Heart left ventricle (tissue), 16 donors: ENCODE measurements at regions not wholly inside any gene's neighbourhood (a gene's known extent, or its start where the extent isn't known, plus 50 kb on each side); places are given as distances from the start of the nearest gene placed in this dataset.

Experiments
- ATAC-seq, 4 donors: fragments of 200-7000 bp; cut with Tn5 transposase; one replicate each; pipeline ENCODE4 v1.9.1; 2020 to 2022; ENCODE audit warnings: moderate library complexity in 4 of 4, mild to moderate bottlenecking in 3 of 4, moderate number of reproducible peaks in 1 of 4
- DNase-seq, 5 donors: peaks; one replicate each; pipeline ENCODE4 v3.0.0-alpha.2; 2020
- H3K27ac ChIP-seq, 12 donors: fragments of 200-600 bp; sonication (generic) in 4 of 12; one replicate each; pipeline versions ENCODE4 v1.5.0 to v1.8.0; 2016 to 2022; ENCODE audit warnings: mild to moderate bottlenecking in 2 of 12
- H3K27me3 ChIP-seq, 9 donors: fragments of 200-600 bp; sonication (generic) in 2 of 9; one replicate each; pipeline versions ENCODE4 v1.5.1 to v1.8.0; 2016 to 2022; ENCODE audit warnings: mild to moderate bottlenecking in 3 of 9
- H3K36me3 ChIP-seq, 9 donors: fragments of 200-600 bp; sonication (generic) in 2 of 9; one replicate each; pipeline versions ENCODE4 v1.5.0 to v1.8.0; 2018 to 2022; ENCODE audit warnings: mild to moderate bottlenecking in 2 of 9
- H3K4me1 ChIP-seq, 12 donors: fragments of 200-600 bp; sonication (generic) in 4 of 12; one replicate each; pipeline versions ENCODE4 v1.5.0 to v1.8.0; 2016 to 2022; ENCODE audit warnings: mild to moderate bottlenecking in 3 of 12
- H3K4me3 ChIP-seq, 12 donors: fragments of 200-600 bp; sonication (generic) in 4 of 12; one replicate each; pipeline versions ENCODE4 v1.5.0 to v1.8.0; 2017 to 2022; ENCODE audit warnings: mild to moderate bottlenecking in 9 of 12, moderate library complexity in 4 of 12
- H3K9me3 ChIP-seq, 12 donors: fragments of 200-600 bp; sonication (generic) in 4 of 12; one replicate each; pipeline versions ENCODE4 v1.5.0 to v1.8.0; 2016 to 2022; ENCODE audit warnings: mild to moderate bottlenecking in 1 of 12
- POLR2A ChIP-seq, 2 donors: fragments of 450-650 bp; IDR thresholded peaks; one replicate each; pipeline ENCODE4 v1.6.1; 2017; ENCODE audit warnings: antibody characterized with exemption in 2 of 2, mild to moderate bottlenecking in 2 of 2, moderate library complexity in 2 of 2
- WGBS, 4 donors: extraction: QIAGEN DNeasy Blood & Tissue Kit in 2 of 4; methylation state at CpG; one replicate each; pipeline versions ENCODE4 v1.1.5 to v1.1.7; 2013 to 2018; 5-methylcytosine and 5-hydroxymethylcytosine counted together
- intact Hi-C, 10 donors: fragments of 100-400 bp; cut with DNase I; formaldehyde crosslinking; loops; one replicate each; pipeline versions ENCODE4 v1.11.1 to v1.14.2; 2022
- TF ChIP-seq, protein P1 (sequence below), 12 donors: fragments of 200-600 bp; sonication (generic) in 4 of 12; IDR thresholded peaks; one replicate each; pipeline versions ENCODE4 v1.5.0 to v1.8.0; 2018 to 2022; ENCODE audit warnings: antibody characterized with exemption in 12 of 12, mild to moderate bottlenecking in 5 of 12
- donor health status: ischemic (EF 13 %, LVEDD 7.1; RV severe dilation, severe dysfunction).
- donor health status: healthy with polysubstance abuse.
- donor health status: DM: no; HTN: yes; CAD: no.
- donor health status: DM: no; HTN: no; CAD: no.
- donor health status: ischemic (EF 25% LVEDD 6.9; RV normal size, moderate dysfunction).
- donor health status: ischemic (EF 25% LVEDD 5.7; RV mildly dilated, moderate dysfunction).
- donor health status: healthy.
- donor health status: DM: yes; HTN: yes; CAD: no.
- donor health status: ischemic (EF 35%, LVEDD 5.7; RV mildly dilated, moderate dysfunction).
- donor health status: nonischemic (EF 11% LVEDD 7.7; RV severe dilation, severe dysfunction).
- donor health status: DM: yes; HTN: yes; CAD: no.
- donor health status: PGD.
- donor health status: ischemic (EF 29% LVEDD 5.4; RV normal size, mild dysfunction).
- donor health status: nonischemic (EF 23%, LVEDD 6.1; RV moderate dilation, normal function).

DNA sequence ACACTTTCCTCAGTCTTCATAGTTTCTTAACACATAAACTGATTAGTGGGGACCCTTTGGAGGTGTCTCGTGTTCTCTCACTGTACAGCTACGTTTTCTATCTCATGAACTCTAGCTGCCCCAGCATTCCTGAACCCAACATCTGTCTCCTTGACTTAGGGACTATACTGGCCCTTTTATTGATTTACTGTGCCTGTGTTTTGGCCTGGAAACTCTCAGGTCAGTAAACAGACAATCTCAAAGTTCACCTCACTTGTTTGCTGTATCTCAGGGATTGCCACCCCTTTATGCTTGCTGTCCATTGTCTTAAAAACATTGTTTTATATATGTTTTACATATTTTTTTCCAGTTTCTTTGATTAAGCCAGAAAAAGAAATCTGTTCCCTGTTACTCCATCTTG, 222.8 kb downstream of the FAM170A start:
- no peak overlapping the region for H3K4me3 ChIP-seq
- ATAC-seq (no peak), DNase-seq (no peak)
- TF ChIP-seq, protein P1, sequence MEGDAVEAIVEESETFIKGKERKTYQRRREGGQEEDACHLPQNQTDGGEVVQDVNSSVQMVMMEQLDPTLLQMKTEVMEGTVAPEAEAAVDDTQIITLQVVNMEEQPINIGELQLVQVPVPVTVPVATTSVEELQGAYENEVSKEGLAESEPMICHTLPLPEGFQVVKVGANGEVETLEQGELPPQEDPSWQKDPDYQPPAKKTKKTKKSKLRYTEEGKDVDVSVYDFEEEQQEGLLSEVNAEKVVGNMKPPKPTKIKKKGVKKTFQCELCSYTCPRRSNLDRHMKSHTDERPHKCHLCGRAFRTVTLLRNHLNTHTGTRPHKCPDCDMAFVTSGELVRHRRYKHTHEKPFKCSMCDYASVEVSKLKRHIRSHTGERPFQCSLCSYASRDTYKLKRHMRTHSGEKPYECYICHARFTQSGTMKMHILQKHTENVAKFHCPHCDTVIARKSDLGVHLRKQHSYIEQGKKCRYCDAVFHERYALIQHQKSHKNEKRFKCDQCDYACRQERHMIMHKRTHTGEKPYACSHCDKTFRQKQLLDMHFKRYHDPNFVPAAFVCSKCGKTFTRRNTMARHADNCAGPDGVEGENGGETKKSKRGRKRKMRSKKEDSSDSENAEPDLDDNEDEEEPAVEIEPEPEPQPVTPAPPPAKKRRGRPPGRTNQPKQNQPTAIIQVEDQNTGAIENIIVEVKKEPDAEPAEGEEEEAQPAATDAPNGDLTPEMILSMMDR (IDR thresholded peaks at IDR 0.05): no peak
- TF ChIP-seq POLR2A (IDR thresholded peaks at IDR 0.05): no peak
- H3K4me1 ChIP-seq: no peaks in the 10 kb centered on the region
- no peaks in the 10 kb centered on the region for H3K36me3 ChIP-seq
- H3K9me3 ChIP-seq: peaks cover 0 to 3% (median 0%) of the 10 kb centered on the region in 12 donors
- 28 to 49% (median 37%) methylated on average over 2 of the region's 2 CpGs for WGBS, 4 donors
- intact Hi-C loops: no loop called here
- no peaks in the 10 kb centered on the region for H3K27me3 ChIP-seq
- no peak overlapping the region for H3K27ac ChIP-seq

DNA sequence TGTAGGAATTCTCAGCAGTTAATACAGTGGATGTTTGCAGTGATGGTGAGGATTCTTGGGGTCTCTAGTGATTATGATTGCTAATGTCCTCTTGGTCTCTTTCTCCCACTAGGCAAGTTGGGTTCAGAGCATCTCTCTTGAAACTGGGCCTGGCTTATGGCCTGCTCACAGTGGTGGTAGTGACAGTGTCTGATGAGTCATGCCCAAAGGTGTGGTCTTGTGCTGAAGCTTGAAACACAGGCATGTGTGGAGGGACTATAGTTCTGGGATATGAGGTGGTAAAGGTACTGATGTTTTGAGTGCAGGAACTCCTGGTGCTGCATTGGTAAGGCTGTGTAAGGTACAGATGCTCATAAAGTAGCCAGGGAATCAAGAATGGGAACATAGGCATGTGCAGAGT, 231.1 kb downstream of the FAM170A start:
- no peak for ATAC-seq
- H3K4me3 ChIP-seq: no peak overlapping the region
- H3K27ac ChIP-seq: no peak overlapping the region
- no peaks in the 10 kb centered on the region for H3K36me3 ChIP-seq
- intact Hi-C loops: no loop called here
- no peak for DNase-seq
- no peaks in the 10 kb centered on the region for H3K4me1 ChIP-seq
- H3K9me3 ChIP-seq: peaks cover 0 to 11% (median 0%) of the 10 kb centered on the region in 12 donors
- H3K27me3 ChIP-seq: no peaks in the 10 kb centered on the region
- TF ChIP-seq, protein P1 (IDR thresholded peaks at IDR 0.05): no peak

DNA sequence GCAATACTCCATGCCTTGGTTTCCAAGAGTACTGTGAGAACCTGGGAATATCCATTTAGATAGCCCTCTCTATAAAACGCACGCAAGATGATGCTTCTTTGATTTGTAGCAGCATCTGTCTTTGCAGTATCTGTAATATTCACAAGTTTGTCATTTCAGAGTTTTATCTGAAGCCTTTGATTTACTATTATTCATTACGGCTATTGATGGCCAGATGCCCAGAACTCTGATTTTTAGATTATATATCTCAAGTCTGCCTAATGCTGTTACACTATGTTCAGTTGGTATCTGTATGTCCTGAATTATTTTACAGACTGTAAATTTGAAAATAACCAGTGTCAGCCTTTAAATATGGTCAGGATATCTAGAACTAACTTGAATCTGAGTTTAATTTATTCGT, 233.3 kb downstream of the FAM170A start:
- Histone ChIP-seq H3K4me1 (no peaks in the 10 kb centered on the region), H3K27me3 (no peaks in the 10 kb centered on the region), H3K36me3 (no peaks in the 10 kb centered on the region), H3K4me3 (no peak overlapping the region), H3K27ac (no peak overlapping the region), H3K9me3 (peaks cover 0 to 11% (median 0%) of the 10 kb centered on the region in 12 donors)
- ATAC-seq (no peak), DNase-seq (no peak)
- WGBS, 4 donors: 80 to 86% (median 82%) methylated on average over 4 of the region's 4 CpGs
- intact Hi-C loops: no loop called here
- TF ChIP-seq, protein P1 (IDR thresholded peaks at IDR 0.05): no peak
- TF ChIP-seq POLR2A (IDR thresholded peaks at IDR 0.05): no peak

DNA sequence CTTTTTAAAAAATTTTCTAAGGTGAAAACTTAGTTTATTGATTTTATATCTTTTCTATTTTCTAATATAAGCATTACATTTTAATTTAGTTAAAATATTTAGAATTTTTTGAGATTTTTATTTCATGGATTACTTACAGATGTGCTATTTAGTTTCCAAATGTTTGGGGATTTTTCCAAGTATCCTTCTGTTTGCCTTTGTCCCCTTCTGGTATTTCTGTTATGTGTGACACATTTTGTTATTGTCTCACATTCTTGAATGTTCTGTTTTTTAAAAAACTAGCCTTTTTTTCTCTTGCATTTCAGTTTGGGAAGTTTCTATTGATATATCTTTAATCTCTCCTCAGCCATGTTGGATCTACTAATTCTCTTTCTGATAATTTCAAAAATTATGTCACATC, 234.9 kb downstream of the FAM170A start:
- H3K4me1 ChIP-seq: no peaks in the 10 kb centered on the region
- intact Hi-C loops: no loop called here
- no peaks in the 10 kb centered on the region for H3K27me3 ChIP-seq
- H3K36me3 ChIP-seq: no peaks in the 10 kb centered on the region
- peaks cover 0 to 8% (median 0%) of the 10 kb centered on the region in 12 donors for H3K9me3 ChIP-seq
- no peak overlapping the region for H3K27ac ChIP-seq
- DNase-seq (no peak), ATAC-seq (no peak)
- TF ChIP-seq, protein P1 (IDR thresholded peaks at IDR 0.05): no peak
- no peak for TF ChIP-seq POLR2A (IDR thresholded peaks at IDR 0.05)
- H3K4me3 ChIP-seq: no peak overlapping the region
